DND-41 (cell line): ENCODE measurements at regions not wholly inside any gene's neighbourhood (a gene's known extent, or its start where the extent isn't known, plus 50 kb on each side); places are given as distances from the start of the nearest gene placed in this dataset.

Source experiments
- EZH2 ChIP-seq: IDR thresholded peaks from 3 replicates; pipeline ENCODE4 v1.6.1; 2012; ENCODE audit warnings: borderline replicate concordance, low read depth, mild to moderate bottlenecking, moderate library complexity, low read length, inconsistent platforms; ENCODE audit not compliant: severe bottlenecking
- TF ChIP-seq, protein P1 (sequence below): IDR thresholded peaks from 2 replicates; pipeline ENCODE4 v1.5.1; 2012; ENCODE audit warnings: borderline replicate concordance, low read length, moderate library complexity, mild to moderate bottlenecking; ENCODE audit not compliant: poor library complexity, severe bottlenecking; ENCODE audit errors: extremely low read depth

DNA sequence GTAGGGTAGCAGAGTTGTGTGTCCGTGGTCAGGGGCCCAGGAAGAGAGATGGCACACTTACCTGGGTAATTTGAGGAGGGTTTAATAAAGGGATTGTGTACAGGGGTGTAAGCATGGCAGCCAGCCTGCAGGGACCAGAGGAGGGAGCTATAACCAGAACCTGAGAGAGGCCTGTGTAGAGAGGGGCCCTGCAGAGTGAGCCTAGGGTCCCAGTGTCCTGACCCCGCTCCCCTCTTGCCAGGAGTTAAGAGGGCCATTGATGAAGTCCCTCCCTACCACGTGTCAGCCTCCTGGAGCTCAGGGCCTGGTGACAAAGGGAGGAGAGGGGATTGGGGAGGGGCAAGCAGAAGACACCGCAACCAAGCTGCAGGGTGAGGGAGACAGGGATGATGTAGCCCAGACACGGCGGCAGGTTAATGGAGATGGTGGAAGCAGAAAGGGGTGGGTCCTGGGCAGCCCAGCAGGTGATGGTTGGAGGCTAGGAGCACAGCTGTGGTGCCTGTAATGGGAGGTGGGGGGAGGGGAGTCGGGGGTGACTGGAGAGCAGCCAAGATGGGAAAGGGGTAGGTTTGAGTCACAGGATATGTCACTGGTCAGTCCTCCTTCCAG lies 165.4 kb upstream of the TOPAZ1 start:
- TF ChIP-seq, protein P1, sequence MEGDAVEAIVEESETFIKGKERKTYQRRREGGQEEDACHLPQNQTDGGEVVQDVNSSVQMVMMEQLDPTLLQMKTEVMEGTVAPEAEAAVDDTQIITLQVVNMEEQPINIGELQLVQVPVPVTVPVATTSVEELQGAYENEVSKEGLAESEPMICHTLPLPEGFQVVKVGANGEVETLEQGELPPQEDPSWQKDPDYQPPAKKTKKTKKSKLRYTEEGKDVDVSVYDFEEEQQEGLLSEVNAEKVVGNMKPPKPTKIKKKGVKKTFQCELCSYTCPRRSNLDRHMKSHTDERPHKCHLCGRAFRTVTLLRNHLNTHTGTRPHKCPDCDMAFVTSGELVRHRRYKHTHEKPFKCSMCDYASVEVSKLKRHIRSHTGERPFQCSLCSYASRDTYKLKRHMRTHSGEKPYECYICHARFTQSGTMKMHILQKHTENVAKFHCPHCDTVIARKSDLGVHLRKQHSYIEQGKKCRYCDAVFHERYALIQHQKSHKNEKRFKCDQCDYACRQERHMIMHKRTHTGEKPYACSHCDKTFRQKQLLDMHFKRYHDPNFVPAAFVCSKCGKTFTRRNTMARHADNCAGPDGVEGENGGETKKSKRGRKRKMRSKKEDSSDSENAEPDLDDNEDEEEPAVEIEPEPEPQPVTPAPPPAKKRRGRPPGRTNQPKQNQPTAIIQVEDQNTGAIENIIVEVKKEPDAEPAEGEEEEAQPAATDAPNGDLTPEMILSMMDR, result no peak
- TF ChIP-seq EZH2, result no peak
